ENCODE measurements at regions not wholly inside any gene's neighbourhood (a gene's known extent, or its start where the extent isn't known, plus 50 kb on each side); places are given as distances from the start of the nearest gene placed in this dataset.

DNA sequence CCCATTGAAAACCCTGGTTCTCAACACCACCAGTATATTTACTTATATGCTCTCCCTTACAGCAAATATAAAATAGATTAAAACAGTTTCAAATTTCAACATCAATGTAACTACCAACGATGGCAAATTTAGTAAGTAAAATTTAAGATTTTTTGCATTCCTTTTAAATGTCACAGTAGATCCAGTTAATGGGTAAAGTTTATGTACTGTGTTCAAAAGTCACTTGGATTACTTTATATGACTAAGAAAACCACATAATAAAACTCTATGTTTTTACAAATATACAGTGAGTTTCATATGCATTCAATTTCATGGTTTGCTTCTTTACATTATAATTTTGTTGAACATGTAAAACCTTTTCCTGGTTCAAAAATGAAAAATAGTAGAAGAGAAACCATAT, 364.6 kb downstream of the AASDHPPT start:
- TF ChIP-seq, protein P1, sequence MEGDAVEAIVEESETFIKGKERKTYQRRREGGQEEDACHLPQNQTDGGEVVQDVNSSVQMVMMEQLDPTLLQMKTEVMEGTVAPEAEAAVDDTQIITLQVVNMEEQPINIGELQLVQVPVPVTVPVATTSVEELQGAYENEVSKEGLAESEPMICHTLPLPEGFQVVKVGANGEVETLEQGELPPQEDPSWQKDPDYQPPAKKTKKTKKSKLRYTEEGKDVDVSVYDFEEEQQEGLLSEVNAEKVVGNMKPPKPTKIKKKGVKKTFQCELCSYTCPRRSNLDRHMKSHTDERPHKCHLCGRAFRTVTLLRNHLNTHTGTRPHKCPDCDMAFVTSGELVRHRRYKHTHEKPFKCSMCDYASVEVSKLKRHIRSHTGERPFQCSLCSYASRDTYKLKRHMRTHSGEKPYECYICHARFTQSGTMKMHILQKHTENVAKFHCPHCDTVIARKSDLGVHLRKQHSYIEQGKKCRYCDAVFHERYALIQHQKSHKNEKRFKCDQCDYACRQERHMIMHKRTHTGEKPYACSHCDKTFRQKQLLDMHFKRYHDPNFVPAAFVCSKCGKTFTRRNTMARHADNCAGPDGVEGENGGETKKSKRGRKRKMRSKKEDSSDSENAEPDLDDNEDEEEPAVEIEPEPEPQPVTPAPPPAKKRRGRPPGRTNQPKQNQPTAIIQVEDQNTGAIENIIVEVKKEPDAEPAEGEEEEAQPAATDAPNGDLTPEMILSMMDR (IDR thresholded peaks at IDR 0.05; ENCODE audit: insufficient read depth, low read depth, low read length): no peak
- no peak for TF ChIP-seq EZH2 (IDR thresholded peaks at IDR 0.05; ENCODE audit: insufficient read depth, low read length)

Measured in astrocyte (in vitro differentiated cells and primary cell).